ENCODE measurements at regions not wholly inside any gene's neighbourhood (a gene's known extent, or its start where the extent isn't known, plus 50 kb on each side); places are given as distances from the start of the nearest gene placed in this dataset.
"Not testable (repeated sequence)": the region's sequence is repeated elsewhere in the genome, so short reads cannot be mapped to it uniquely, and the experiment has no call there.

DNA sequence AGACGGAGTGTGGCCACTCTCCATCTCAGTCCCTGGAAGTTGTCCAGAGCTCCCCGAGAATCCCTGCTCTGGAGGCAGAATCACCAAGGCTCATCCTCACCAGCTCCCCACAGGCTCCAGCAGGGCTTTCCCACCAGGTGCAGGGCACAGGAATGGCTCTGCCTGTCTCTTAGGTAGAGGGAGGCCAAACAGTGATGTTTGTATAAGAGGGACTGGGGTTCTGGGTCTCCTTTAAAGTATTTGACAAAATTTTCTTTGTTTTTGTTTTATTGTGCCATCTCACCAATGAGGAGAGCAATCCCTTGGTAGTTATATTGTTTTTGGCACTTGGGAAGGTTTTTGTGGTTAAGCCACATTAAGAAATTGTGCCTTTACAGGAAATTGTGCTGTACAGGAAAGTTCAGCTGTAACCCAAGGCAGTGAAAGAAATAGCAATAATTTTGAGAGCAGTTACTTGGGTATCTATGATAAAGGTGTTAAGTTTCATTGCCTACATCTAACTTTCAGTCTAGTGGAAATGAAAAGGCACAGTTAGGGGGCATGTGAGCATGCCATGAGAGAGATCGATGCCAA lies 219.3 kb upstream of the PRSS58 start:
- DNase-seq, result no peak

DNA sequence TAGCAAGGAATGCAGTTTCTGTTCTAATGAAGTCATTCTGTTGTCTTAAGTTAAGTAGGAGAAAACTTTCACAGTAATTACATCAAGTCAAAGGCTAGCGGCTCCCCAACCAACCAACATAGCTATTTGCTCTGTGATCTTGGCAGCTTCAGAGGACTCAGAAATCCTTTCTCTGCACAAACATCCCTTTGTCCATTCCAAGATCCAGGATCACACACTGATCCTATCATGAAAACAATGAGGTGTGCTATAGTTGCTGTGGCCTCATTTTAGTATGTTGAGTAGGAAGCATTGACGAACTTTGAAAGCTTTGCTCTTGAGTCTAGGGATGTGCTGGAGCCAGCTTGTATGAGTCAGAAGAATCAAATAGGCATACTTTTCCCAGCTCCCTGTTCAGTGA lies 218.2 kb upstream of the PRSS58 start:
- DNase-seq, result no peak

DNA sequence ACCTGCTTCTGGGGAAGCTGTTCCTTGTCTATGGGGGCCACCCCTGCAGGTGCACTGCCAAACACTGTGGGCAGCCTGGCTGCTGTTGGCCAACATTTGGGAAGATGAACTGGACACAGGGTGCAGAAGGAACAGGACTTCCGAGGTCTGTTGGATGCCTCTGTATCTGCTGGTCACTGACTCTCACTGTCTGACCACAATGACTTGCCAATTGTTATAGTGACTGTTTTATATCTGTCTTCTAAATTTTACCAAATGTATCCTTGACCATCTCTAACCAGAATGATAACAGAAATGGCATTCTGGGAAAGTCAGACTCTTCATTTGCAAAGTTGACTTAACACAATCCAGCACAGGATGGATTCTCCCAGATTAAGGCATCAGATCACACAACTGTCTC lies 214.0 kb upstream of the PRSS58 start:
- no peak for DNase-seq

DNA sequence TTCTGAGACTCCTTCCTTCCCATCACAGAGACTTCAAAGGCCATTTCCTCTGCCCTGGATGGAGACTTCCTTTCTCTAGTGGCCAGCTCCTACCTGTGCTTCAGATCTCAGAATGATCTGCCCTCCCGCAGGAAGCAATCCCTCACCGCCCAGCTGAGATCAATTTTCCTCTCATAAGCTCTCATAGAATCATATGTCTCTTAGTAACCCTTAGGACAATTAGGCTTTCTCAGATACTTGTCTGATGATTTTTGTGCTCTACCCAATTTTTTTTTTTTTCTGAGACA lies 212.6 kb upstream of the PRSS58 start:
- DNase-seq, result no peak

DNA sequence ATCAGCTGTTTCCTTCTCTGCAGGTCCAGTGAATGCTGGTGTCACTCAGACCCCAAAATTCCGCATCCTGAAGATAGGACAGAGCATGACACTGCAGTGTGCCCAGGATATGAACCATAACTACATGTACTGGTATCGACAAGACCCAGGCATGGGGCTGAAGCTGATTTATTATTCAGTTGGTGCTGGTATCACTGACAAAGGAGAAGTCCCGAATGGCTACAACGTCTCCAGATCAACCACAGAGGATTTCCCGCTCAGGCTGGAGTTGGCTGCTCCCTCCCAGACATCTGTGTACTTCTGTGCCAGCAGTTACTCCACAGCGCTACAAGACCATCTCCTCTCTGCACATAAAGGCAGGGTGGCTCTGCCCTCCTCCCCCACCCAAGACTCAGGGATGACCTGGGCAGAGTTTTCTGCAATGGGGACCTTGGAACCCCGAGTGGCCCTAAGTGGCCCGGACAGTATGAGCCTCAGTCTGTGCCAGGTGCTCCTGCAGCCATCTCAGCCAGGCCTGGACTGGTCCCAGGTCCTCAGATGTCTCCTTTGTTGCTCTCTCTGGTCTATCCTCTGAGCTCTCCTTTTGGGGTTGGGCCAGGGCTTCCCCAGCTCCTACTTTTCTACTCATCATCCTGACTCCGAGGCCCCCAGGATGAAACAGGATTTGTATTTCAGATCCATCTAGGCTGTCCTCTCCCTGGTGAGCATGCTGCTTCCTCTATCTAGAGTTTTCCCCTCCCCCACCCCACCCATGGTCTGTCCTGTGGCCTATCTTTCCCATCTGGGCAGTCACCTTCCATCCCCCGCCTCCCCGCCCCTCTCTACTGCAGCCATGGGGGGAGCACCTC lies 212.1 kb upstream of the PRSS58 start:
- no peak for DNase-seq

DNA sequence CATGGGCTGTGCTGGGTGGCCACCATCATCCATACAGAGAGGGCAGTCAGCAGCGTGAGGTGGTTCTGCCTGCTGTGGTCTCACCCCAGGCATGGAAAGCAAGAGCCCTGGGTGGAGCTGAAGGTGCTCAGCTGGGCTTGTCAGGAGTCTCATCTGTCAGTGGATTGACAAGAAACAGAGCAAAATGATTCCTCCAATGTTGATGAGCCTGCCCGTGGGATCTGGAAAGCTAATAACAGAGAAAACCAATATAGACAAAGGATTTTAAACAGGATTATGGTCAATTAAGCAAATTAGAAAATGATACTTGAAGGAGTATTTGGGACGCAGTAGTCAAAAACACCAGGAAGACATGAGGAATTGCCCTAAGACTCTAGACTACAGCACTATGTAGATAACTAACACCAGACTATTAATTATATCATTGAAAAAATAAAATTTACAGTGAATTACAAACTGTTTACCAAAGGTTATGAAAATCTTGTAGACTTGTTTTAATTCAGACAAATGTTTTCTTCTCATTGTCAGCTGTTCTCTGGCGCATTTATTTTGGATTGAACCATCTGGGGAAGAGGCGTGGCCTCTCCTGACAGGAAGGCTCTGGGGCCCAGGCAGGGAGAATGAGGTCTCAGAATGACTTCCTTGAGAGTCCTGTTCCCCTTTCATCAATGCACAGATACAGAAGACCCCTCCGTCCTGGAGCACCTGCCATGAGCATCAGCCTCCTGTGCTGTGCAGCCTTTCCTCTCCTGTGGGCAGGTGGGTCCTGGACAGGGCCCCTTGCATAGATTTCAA lies 211.2 kb upstream of the PRSS58 start:
- DNase-seq, result no peak

DNA sequence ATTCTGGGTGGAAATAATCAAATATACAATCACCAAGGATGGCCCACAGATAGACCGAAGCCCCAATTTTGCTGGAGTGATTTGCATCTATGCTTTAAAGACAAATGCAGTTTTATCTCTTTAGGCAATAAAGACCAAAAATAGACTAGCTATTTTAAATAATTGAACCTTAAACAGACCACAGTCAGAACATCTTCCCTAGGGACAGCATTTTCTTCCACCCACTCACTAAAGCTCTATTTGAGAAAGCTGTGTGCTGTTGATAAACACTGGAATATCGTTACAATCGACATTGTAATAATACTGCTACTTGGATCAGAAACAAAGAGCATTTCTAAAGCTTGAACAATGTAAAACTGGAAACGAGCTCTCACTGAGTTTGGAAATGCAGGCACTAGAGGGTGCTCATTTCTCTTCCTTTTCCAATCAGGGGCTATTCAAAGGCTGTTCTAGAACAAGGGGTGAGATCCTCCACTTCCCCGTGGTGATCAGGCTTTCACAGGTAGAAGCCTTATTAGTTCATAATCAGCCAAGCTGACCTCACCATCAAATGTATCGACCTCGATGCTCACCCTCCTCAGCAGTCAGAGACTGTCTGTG lies 209.3 kb upstream of the PRSS58 start:
- peak in 1 of 51 donors; percentile 27 for DNase-seq

DNA sequence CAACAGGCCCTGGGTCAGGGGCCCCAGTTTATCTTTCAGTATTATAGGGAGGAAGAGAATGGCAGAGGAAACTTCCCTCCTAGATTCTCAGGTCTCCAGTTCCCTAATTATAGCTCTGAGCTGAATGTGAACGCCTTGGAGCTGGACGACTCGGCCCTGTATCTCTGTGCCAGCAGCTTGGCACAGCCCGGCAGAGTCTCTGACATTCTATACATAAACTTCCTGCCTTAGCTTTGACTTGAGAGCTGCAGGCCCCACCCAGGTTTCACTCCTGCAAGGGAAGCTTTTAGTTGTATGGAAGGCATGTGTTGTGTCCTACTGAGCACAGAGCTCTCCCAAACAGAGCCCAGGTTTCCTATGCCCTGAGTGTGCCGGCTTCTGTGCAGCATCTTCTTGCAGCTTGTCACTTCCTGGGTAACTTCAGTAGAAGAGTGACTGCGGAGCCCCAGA lies 205.6 kb upstream of the PRSS58 start:
- no peak for DNase-seq

DNA sequence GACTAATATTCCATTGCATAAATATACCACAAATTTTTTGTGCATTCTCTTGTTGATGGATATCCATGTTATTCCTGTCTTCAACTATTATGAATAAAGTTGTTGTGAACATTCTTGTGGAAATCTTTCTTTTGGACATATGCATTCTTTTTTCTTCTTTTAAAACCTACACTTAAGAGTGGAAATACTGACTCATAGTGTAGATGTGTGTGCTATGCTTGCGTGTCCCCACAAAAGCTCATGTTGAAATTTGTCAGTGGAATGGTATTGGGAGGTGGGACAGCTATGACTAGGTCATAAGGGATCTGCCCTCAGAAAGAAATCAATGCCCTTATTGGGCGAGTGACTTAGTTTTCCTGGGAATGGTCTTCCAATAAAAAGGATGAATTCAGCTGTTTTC lies 203.6 kb upstream of the PRSS58 start:
- DNase-seq, result no peak

DNA sequence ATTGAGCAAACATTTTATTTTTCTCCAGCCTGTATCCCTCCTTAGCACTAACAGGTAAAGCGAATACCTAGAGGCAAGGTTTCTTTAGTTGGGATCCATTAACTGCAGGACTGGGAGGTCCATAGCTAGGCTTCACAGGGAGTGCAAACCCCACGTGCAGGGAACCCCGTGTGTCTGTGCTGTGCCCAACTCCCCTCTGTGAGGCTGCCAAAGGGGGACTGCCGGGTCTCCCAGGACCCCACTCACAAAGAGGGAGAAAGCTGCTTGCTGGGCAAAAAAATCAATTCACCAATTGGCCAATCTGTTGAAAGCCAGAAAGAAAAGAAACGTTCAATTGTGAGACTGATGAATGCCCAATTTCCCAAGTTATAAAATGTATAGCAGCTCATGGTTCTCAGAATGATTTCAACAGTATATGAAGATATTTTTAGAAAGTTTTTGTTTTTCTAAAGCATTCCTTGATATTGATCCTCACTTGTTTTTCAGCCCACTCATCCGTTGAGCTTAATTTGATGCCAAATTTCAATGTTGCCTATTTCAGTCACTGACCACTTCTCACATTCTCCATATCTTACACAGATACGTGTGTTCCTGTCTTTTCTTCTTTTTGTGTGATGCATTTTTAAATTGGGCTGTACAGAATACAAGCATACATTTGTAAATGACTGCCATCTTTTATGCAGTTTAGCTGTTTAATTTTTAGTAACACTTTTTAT lies 202.7 kb upstream of the PRSS58 start:
- no peak for DNase-seq

DNA sequence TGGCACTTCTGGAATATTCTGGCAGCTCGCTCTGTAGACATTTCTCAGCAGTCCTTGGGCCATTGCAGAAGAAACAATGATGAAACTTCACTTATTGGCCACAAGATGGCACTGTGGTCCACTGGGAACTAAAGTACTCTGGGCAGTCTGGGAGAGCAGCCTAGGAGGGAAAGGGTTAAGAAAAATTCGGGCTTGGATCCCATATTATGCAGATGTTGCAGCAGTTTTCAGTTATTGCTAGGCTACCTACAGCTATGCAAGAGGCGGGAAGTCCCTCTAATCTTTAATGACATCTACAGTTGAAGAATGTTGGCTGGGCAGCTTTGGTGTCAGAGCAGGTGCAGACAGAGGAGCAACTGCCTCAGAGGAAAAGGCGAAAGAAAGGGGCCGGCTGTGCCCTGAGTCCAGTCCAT lies 201.7 kb upstream of the PRSS58 start:
- peak in 15 of 51 donors; percentile 7 to 37 (median 26) for DNase-seq

DNA sequence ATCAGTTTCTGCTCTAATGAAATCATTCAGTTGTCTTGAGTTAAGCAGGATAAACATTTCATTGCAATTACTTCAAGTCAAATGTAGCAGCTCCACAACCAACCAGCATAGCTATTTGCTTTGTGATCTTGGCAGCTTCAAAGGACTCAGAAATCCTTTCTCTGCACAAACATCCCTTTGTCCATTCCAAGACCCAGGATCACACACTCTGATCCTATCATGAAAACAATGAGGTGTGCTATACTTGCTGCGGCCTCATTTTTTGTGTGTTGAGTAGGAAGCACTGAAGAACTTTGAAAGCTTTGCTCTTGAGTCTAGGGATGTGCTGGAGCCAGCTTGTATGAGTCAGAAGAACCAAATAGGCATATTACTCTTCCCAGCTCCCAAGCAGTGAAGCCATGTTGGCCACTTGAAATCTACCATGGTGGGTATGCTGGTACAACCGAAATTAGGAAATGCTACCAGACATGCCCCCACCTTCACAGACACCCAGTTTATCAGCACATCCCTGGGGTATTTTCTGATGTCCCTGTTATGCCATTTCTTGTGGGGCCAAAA lies 199.4 kb upstream of the PRSS58 start:
- DNase-seq, result no peak

DNA sequence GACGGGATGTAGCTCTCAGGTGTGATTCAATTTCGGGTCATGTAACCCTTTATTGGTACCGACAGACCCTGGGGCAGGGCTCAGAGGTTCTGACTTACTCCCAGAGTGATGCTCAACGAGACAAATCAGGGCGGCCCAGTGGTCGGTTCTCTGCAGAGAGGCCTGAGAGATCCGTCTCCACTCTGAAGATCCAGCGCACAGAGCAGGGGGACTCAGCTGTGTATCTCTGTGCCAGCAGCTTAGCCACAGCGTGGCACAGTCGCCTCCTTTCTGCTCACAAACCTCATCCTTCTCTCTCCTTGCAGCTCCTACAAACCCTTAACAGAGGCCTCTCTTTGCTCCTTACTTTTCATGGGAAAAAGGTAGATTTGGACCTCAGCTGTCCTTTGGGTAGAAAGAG lies 197.5 kb upstream of the PRSS58 start:
- DNase-seq, result no peak

DNA sequence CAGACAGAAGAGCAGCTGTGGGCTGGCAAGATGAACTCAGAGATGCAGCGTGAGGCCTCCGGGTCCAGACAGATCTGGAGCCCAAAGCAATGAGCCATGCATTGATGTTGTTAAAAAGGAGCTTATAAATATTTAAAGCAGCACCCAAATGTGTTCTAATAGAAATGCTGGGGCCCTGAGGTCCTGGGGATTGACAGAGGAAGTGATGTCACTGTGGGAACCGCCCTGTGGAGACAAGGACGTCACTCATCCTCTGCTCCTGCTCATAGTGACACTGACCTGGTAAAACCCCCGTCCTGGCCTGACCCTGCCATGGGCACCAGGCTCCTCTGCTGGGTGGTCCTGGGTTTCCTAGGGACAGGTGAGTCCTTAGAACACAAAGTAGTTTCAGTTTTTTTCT lies 197.0 kb upstream of the PRSS58 start:
- DNase-seq, result no peak

DNA sequence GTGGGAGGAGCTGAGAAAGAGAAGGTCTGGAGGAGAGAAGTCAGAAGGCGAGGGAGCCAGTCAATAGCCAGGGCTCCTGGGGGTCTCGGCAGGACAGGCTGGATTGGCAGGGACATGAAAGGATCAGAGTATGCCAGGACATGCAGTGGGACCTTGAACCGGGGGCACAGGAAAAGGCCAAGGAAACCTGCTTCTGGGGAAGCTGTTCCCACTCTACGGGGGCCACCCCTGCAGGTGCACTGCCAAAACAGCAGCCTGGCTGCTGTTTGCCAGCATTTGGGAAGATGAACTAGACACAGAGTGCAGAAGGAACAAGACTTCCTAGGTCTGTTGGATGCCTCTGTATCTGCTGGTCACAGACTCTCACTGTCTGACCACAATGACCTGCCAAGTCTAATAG lies 194.9 kb upstream of the PRSS58 start:
- DNase-seq, result no peak

DNA sequence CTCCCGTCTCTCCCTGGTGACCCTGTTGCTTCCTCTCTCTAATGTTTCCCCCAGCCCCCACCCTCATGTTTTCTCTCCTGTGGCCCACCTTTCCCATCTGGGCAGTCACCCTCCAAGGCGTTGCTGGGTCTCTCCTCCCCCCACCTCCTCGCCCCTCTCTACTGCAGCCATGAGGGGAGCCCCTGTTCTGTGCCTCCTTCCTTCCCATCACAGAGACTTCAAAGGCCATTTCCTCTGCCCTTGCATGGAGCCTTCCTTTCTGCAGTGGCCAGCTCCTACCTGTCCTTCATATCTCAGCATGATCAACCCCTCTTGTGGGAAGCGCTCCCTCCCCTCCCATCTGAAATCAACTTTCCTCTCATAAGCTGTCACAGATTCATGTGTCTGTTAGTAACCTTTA lies 194.0 kb upstream of the PRSS58 start:
- DNase-seq, result no peak

DNA sequence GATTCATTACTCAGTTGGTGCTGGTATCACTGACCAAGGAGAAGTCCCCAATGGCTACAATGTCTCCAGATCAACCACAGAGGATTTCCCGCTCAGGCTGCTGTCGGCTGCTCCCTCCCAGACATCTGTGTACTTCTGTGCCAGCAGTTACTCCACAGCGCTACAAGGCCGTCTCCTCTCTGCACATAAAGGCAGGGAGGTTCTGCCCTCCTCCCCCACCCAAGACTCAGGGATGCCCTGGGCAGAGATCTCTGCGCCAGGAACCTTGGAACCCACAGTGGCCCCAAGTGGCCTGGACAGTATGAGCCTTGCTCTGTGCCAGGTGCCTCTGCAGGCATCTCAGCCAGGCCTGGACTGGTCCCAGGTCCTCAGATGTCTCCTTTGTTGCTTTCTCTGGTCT lies 193.4 kb upstream of the PRSS58 start:
- no peak for DNase-seq

DNA sequence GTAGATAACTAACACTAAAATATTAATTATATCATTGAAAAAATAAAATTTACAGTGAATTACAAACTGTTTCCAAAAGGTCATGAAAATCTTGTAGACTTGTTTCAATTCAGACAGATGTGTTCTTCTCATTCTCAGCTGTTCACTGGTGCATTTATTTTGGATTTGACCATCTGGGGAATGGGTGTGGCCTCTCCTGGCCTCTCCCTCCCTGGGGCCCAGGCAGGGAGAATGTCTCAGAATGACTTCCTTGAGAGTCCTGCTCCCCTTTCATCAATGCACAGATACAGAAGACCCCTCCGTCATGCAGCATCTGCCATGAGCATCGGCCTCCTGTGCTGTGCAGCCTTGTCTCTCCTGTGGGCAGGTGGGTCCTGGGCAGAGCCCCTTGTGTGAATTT lies 192.8 kb upstream of the PRSS58 start:
- no peak for DNase-seq

DNA sequence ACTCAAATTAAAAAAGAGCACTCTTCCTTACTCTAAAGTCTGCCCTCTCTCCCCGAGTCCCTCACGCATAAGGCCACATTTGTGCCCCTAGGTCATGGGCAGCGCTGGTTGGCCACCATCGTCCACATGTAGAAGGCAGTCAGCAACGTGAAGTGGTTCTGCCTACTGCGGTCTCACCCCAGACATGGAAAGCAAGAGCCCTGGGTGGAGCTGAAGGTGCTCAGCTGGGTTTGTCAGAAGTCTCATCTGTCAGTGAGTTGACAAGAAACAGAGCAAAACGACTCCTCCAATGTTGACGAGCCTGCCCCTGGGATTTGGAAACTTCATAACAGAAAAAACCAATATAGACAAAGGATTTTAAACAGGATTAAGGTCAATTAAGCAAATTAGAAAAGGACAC lies 192.3 kb upstream of the PRSS58 start:
- no peak for DNase-seq

DNA sequence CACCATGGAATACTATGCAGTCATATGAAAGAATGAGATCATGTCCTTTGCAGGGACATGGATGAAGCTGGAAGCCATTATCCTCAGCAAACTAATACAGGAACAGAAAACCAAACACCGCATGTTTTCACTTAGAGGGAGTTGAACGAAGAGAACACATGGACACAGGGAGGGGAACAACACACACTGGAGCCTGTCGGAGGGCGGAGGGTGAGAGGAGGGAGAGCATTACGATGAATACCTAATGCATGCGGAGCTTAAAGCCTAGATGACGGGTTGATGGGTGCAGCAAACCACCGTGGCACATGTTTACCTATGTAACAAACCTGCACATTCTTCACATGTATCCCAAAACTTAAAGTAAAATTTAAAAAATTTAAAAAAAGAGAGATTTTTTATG lies 191.0 kb upstream of the PRSS58 start:
- DNase-seq, result not testable (repeated sequence)

DNA sequence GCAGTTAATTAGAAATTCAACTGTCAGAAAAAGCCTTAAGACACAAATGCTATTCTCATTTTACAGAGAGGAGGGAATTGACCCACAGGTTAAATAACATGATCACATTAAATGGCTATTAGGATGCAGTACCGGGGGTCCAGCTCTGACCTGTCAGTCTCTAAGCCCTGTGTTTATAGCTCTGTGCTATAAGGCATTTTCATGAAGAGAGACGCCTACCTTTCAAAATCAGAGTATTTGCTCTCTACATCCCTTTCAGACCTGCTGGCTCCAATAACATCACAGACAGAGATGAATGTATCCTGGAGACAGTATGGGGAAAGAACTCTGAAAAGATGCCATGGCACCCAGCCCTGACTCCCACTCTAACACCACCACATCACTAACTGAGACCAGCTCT lies 189.9 kb upstream of the PRSS58 start:
- no peak for DNase-seq

Data from hypothalamus (tissue), 51 donors.